Head of caudate nucleus (tissue), 42 donors: ENCODE measurements at regions not wholly inside any gene's neighbourhood (a gene's known extent, or its start where the extent isn't known, plus 50 kb on each side); places are given as distances from the start of the nearest gene placed in this dataset.
"Not testable (repeated sequence)": the region's sequence is repeated elsewhere in the genome, so short reads cannot be mapped to it uniquely, and the experiment has no call there.

ENCODE experiments used
- DNase-seq, 42 donors: peaks; one replicate each; pipeline versions ENCODE4 v3.0.0 to v3.0.0-alpha.2; 2020 to 2021; ENCODE audit warnings: mixed read lengths in 7 of 42
- intact Hi-C: fragments of 100-400 bp; cut with DNase I; formaldehyde crosslinking; loops from one replicate; pipeline ENCODE4 v1.15.0; 2022

GRCh38 chr1:172781513-172782140 lies 122.7 kb downstream of the FASLG start:
- no peak for DNase-seq
- intact Hi-C loops: no loop called here

- no peak for DNase-seq
- intact Hi-C loops: no loop called here
These were observed 130.9 kb downstream of the FASLG start for GRCh38 chr1:172789840-172790239.

- intact Hi-C loops: no loop called here
- DNase-seq: no peak
These were observed 131.3 kb downstream of the FASLG start for GRCh38 chr1:172790245-172790644.

DNA sequence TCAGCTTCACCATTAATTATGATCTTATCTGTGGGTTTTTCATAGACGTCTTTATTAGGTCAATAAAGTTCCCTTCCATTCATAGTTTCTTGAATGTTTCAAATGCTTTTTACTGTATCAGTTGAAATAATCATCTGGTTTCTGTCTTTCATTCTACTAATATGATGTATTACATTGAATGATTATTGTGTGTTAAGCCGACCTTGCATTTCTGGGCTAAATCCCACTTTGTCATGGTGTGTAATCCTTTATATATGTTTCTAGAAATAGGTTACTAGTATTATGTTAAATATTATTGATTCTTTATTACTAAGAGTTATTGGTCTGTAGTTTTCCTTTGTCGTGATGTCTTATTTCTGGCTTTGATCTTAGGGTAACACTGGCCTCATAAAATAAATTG lies 134.9 kb downstream of the FASLG start:
- intact Hi-C loops: no loop called here
- no peak for DNase-seq

DNA sequence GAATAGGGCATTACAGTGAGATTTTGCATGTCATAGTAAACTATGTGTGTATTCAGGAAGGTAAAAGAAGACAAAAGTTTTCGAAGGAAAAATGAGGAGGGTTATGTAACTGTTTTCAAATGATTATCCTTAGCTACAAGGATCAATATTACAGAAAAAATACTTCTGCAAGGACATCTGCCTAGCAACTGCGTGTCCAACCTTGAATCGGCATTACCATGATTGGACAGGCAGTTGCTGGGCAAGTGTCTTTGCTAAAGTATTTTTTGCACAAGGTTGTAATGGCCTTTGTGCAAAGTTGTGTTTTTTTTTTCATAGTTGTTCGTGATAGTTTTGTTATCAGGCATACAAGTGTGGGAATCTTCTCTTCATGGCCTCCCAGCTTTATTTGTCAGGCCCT lies 136.8 kb downstream of the FASLG start:
- intact Hi-C loops: no loop called here
- no peak for DNase-seq

DNA sequence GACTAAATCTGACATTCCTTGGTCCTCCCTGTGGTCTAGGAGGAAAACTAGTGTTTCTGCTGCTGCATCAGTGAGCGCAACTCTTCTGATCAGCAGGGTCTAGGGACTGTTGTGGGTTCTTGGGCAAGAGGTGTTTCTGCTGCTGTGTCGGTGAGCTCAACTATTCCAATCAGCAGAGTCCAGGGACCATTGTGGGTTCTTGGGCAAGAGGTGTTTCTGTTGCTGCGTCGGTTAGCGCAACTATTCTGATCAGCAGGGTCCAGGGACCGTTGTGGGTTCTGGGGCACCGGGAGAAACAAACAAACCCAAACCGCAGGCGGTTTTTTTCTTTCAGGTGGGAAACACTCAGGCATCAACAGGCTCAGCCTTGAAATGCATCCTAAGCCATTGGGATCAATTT lies 140.9 kb downstream of the FASLG start:
- intact Hi-C loops, DNase-seq: not testable (repeated sequence)

DNA sequence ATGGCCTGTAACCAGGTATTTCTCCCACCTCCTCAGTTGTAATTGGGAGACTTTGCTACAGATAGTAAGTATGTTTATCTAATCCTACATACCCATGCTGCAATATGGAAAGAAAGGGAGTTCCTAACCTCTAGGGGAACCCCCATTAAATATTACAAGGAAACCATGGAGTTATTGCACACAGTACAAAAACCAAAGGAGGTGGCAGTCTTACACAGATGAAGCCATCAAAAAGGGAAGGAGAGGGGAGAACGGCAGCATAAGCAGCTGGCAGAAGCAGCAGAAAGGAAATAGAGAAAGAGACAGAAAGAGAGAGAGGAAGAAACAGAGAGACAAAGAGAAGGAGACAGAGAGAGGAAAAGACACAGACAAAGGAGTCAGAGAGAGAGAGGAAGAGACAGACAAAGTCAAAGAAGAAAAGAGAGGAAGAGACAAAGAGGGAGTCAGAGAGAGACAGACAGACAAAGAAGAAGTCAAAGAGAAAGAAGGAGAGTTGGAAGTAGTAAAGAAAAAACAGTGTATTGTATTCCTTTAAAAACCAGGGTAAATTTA lies 142.9 kb downstream of the FASLG start:
- intact Hi-C loops: no loop called here
- no peak for DNase-seq

DNA sequence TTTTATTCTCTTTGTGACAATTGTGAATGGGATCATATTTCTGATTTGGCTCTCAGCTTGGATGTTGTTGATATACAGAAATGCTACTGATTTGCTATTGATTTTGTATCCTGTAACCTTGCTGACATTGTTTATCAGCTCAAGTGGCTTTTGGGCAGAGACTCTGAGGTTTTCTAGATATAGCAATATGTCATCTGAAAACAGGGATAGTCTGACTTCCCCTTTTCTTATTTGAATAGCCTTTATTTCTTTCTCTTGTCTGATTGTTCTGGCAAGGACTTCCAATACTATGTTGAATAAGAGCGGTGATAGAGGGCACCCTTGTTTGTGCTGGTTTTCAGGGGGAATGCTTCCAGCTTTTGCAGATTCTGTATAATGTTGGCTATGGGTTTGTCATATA lies 150.8 kb downstream of the FASLG start:
- no peak for DNase-seq
- intact Hi-C loops: no loop called here

- DNase-seq: no peak
- intact Hi-C loops: no loop called here
These were observed 151.7 kb downstream of the FASLG start for GRCh38 chr1:172810480-172811175.

DNA sequence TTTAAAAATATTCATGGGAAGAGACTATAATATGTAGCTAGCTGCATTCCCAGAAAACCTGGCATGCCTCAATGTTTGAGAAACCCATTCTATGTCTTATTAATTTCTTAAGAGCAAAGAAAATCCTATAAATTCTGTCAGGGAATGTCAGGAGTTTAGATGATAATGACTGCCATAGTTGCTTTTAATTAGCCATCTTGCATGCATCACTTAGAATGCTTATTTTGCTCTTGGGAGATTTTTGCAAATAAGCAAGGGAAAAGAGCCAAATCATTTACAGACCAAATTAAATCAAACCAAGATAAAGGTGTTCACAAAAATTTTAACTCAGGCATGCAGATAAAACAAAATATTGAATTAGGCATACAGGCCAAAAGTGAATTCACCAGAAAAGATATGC lies 152.8 kb downstream of the FASLG start:
- intact Hi-C loops: no loop called here
- DNase-seq: no peak

- intact Hi-C loops: no loop called here
- DNase-seq: no peak
These were observed 153.2 kb downstream of the FASLG start for GRCh38 chr1:172812118-172812517.

DNA sequence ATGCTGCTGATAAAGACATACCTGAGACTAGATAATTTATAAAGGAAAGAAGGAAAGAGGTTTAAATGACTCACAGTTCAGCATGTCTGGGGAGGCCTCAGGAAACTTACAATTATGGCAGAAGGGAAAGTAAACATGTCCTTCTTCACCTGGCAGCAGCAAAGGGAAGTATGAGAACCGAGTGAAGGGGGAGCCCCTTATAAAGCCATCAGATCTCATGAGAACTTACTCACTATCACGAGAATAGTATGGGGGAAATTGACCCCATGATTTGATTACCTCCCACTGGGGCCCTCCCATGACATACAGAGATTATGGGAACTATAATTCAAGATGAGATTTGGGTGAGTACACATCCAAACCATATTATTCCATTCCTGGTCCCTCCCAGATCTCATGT lies 154.4 kb downstream of the FASLG start:
- intact Hi-C loops: no loop called here
- DNase-seq: no peak

DNA sequence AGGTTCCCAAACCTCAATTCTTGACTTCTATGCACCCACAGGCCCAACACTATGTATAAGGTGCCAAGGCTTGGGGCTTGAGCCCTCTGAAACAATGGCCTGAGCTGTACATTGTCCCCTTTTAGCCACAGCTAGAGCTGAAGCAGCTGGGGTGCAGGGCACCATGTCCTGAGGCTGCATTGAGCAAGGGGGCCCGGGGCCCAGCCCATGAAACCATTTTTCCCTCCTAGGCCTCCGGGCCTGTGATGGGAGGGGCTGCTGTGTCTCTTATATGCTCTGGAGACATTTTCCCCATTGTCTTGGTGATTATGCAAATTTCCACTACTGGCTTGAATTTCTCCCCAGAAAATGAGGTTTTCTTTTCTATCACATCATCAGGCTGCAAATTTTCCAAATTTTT lies 155.5 kb downstream of the FASLG start:
- no peak for DNase-seq
- intact Hi-C loops: no loop called here

DNA sequence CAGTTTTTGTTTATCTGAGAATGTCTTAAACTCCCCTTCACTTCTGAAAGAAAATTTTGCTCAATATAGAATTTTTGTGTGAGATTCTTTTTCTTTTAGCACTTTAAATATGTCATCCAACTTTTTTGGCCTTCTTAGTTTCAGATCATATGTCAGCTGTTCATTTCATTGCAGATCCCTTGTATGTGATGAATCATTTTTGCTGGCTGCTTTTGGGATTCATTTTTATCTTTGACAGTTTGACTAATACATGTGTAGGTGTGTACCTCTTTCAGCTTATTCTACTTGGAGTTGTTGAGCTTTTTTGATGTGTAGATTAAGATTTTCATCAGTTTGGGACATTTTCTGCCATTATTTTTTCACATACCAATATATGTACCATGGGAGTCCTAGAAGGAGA lies 156.8 kb downstream of the FASLG start:
- intact Hi-C loops: no loop called here
- no peak for DNase-seq

- intact Hi-C loops: no loop called here
These were observed 160.1 kb downstream of the FASLG start for GRCh38 chr1:172818841-172819527.

GRCh38 chr1:172820475-172821158 lies 161.7 kb downstream of the FASLG start:
- intact Hi-C loops: loop anchor here (10.0 kb wide), 1 partner anchor 384 kb away; the partner anchor contains the start of gene TNFSF4
- no peak for DNase-seq

More at GRCh38 chr1:172818841-172819527, 160.1 kb downstream of the FASLG start:
- peak in 33 of 42 donors; percentile 1 to 82 (median 40) for DNase-seq

GRCh38 chr1:172821609-172822274 lies 162.8 kb downstream of the FASLG start:
- DNase-seq: peak in 14 of 42 donors; percentile 9 to 56 (median 21)
- intact Hi-C loops: loop anchor here (10.0 kb wide), 1 partner anchor 383 kb away; the partner anchor contains the start of gene TNFSF4

DNA sequence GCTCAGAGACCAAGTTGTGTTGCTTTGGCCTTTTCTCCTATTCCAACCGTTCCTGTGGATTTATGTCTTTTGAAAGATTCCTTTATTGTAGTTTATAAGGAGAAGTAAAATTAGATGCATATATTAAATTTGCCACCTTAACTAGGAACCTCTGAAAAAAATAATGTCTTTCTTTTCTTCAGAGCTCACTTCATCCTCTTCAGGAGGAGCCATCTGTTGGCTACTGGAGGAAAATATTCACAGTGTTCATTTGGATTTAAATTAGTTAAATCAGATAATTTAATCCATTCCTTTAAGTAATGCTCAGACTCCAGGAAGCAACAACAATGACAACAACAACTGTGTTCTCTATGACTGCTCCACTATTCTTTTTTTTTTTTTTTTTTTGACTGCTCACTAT lies 164.0 kb downstream of the FASLG start:
- no peak for DNase-seq
- intact Hi-C loops: loop anchor here (10.0 kb wide), 1 partner anchor 382 kb away; the partner anchor contains the start of gene TNFSF4

GRCh38 chr1:172823534-172823933 lies 164.6 kb downstream of the FASLG start:
- intact Hi-C loops: loop anchor here (10.0 kb wide), 1 partner anchor 381 kb away; the partner anchor contains the start of gene TNFSF4
- DNase-seq: no peak
